GM18507 (cell line): ENCODE measurements at regions not wholly inside any gene's neighbourhood (a gene's known extent, or its start where the extent isn't known, plus 50 kb on each side); places are given as distances from the start of the nearest gene placed in this dataset.

Experiments used
- DNase-seq: peaks from one replicate; pipeline ENCODE4 v3.0.0; 2011; ENCODE audit warnings: low read depth; ENCODE audit not compliant: insufficient read length; ENCODE audit errors: extremely low spot score
- FAIRE-seq: peaks from 2 replicates; lab custom pipeline; 2011; peaks lifted over from hg19 to GRCh38; lab: Jason Lieb, UNC

GRCh38 chr1:232487236-232487635, 142.7 kb downstream of the SIPA1L2 start:
- DNase-seq, result no peak
- no peak for FAIRE-seq

GRCh38 chr1:232486454-232487207, 143.3 kb downstream of the SIPA1L2 start:
- FAIRE-seq (no peak), DNase-seq (no peak)

- no peak for DNase-seq
- no peak for FAIRE-seq
These were observed 143.9 kb downstream of the SIPA1L2 start for GRCh38 chr1:232486006-232486405.

GRCh38 chr1:232484856-232485255, 145.1 kb downstream of the SIPA1L2 start:
- FAIRE-seq, result no peak
- no peak for DNase-seq

GRCh38 chr1:232483826-232484225, 146.1 kb downstream of the SIPA1L2 start:
- FAIRE-seq (no peak), DNase-seq (no peak)

- no peak for DNase-seq
- FAIRE-seq, result no peak
These were observed 148.8 kb downstream of the SIPA1L2 start for GRCh38 chr1:232481091-232481490.

- no peak for DNase-seq
- no peak for FAIRE-seq
These were observed 152.2 kb downstream of the SIPA1L2 start for GRCh38 chr1:232477728-232478127.

- FAIRE-seq, result no peak
These were observed 153.4 kb downstream of the SIPA1L2 start for GRCh38 chr1:232476538-232476950.

GRCh38 chr1:232474826-232475225, 155.1 kb downstream of the SIPA1L2 start:
- FAIRE-seq, result no peak
- no peak for DNase-seq

More at GRCh38 chr1:232476538-232476950, 153.4 kb downstream of the SIPA1L2 start:
- DNase-seq, result no peak

- FAIRE-seq (no peak), DNase-seq (no peak)
These were observed 156.0 kb downstream of the SIPA1L2 start for GRCh38 chr1:232473900-232474299.

GRCh38 chr1:232473324-232473723, 156.6 kb downstream of the SIPA1L2 start:
- FAIRE-seq, result no peak
- DNase-seq, result no peak

GRCh38 chr1:232472485-232473041, 157.4 kb downstream of the SIPA1L2 start:
- no peak for FAIRE-seq

GRCh38 chr1:232471250-232471649, 158.7 kb downstream of the SIPA1L2 start:
- FAIRE-seq, result no peak
- no peak for DNase-seq

More at GRCh38 chr1:232472485-232473041, 157.4 kb downstream of the SIPA1L2 start:
- DNase-seq, result no peak

- DNase-seq, result no peak
- no peak for FAIRE-seq
These were observed 159.2 kb downstream of the SIPA1L2 start for GRCh38 chr1:232470711-232471110.

- no peak for DNase-seq
- no peak for FAIRE-seq
These were observed 161.7 kb downstream of the SIPA1L2 start for GRCh38 chr1:232468249-232468648.

GRCh38 chr1:232467073-232467760, 162.7 kb downstream of the SIPA1L2 start:
- no peak for FAIRE-seq

GRCh38 chr1:232464325-232464724, 165.6 kb downstream of the SIPA1L2 start:
- DNase-seq, result no peak
- no peak for FAIRE-seq

More at GRCh38 chr1:232467073-232467760, 162.7 kb downstream of the SIPA1L2 start:
- no peak for DNase-seq

- no peak for FAIRE-seq
These were observed 166.7 kb downstream of the SIPA1L2 start for GRCh38 chr1:232463225-232463624.

GRCh38 chr1:232462213-232462612, 167.7 kb downstream of the SIPA1L2 start:
- DNase-seq (no peak), FAIRE-seq (no peak)

More at GRCh38 chr1:232463225-232463624, 166.7 kb downstream of the SIPA1L2 start:
- DNase-seq, result no peak

- DNase-seq (no peak), FAIRE-seq (no peak)
These were observed 170.1 kb downstream of the SIPA1L2 start for GRCh38 chr1:232459826-232460225.
